ENCODE measurements at regions not wholly inside any gene's neighbourhood (a gene's known extent, or its start where the extent isn't known, plus 50 kb on each side); places are given as distances from the start of the nearest gene placed in this dataset.

- TF ChIP-seq CTCF (IDR thresholded peaks at IDR 0.05; ENCODE audit: low read depth, low read length) (no peak), POLR2A (IDR thresholded peaks at IDR 0.05; ENCODE audit: extremely low read depth, insufficient read length) (no peak)
Observed at GRCh38 chrX:27878862-27879261, 71.1 kb downstream of the MAGEB10 start.
